ENCODE measurements at regions not wholly inside any gene's neighbourhood (a gene's known extent, or its start where the extent isn't known, plus 50 kb on each side); places are given as distances from the start of the nearest gene placed in this dataset.
"Not testable (repeated sequence)": the region's sequence is repeated elsewhere in the genome, so short reads cannot be mapped to it uniquely, and the experiment has no call there.

DNA sequence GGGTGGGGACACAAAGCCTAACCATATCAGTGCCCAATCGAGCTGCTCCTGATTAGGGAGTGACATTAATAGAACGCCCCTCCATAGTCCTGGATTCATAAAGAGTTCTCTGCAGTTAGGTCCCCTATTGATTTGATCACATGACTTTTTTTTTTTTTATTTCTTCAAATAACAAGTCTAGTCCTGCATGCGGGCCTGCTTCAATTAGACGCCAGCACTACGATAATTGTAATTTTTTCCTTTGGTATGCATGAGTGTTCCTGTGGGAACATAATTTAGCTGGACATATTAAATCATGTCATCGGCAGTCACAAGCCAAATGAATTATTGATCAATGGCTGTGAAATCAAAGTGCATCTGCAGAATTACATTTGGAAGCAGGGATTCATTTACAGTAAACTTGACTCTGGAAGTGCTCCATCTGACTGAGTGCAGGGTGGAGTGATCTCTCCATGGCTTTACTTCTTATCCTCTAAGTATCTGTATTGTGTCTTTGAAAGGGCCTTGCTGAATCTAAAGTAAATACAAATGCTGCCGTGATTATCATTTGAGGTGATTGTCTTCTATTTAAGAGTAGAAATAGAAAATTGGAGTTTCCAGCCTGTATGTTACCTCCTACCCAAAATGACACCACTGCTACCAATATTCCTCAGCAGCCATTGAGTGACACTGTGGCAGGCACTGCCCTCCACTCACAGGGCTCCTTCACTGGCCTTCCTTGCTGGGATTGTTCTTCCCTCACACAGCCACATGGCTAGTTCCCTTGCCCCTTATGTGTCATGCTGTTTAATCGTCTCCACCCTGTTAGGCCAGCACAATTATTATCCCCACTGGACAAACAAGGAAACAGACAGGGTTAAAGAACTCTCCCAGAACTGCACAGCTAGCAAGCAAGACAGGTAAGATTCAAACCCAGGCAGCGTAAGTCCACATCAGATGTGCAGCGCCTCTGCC is 337.4 kb upstream of the ID2 start:
- no peak for DNase-seq (ENCODE audit: low spot score)

DNA sequence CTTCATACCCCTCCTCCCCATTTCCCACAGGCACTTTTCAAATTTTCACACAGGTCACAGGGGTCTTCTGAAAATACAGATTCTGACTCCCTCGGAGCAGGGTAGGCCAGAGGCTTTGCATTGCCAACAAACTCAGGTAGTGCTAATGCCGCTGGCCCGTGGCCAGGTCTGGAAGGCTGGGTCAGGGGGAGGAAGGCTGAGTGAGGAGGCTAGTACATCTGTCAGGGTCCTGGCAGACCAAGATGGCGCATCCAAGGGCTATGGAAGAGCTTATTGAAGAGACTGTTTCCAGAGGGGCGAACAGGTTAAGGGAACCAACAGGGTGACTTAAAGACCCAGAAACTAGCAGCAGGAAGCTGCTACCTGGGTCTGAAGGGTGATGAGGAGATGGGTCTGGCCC is 336.7 kb upstream of the ID2 start:
- no peak for DNase-seq (ENCODE audit: low spot score)

DNA sequence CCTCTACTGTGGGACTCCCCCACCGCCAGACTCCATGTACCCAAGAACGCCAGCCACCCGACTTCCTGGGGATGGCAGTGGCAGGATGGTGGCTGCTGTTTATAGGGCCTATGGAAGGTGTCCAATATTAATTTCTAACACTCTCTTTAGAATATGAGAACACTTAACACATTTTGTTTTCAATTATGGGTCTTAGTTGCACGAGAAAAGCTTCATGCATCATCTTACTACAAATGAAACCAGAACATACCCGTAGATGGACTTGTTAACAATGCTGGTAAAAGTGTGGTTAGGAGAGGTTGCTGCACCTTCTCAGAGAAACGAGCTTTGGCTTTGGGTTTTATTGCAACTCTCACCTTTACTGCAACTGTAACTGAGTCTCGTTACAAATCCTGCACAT is 335.6 kb upstream of the ID2 start:
- no peak for DNase-seq (ENCODE audit: low spot score)

DNA sequence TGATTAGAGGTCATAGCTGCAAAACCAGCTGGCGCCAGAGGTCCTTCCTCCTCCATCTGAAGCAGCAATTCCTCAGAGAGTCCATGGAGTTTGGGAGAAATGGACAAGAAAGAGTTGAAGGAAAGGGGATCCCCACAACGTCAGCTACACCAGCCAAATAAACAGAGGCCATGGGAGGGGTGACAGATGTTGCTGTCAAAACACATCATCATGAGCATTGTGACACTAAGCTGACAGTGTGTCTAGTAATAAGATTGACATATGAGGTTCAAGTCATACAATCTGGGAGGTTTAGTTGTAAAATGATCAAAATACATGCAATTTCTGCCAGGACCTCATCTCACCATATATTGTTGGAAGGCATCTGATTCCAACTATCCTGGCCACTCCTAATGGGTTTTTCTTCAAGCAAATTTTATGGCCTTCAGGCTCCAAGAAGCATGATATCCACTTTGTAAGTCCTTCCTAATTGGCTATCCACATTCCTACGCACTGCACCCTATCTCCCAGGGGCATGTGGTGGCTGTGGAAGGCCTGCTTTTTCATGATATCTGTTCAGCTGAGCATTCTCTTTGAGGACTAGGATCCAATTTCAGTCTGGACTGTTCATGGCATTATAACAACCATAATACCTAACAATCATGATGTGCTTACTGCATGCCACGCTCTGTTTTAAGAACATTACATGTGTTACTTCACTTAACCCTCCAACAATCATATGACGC is 335.0 kb upstream of the ID2 start:
- no peak for DNase-seq (ENCODE audit: low spot score)

DNA sequence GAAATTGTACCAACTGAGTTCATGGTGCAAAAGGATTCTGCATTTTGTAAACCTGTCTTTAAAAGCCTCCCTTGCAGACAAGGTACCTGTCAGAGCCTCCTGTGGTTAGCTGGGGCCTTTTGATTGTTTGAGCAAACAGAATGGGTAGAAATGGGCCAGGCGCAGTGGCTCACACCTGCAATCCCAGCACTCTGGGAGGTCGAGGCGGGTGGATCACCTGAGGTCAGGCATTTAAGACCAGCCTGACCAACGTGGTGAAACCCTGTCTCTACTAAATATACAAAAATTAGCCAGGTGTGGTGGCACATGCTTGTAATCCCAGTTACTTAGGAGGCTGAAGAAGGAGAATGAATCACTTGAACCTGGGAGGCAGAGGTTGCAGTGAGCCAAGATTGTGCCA is 332.9 kb upstream of the ID2 start:
- not testable (repeated sequence) for DNase-seq (ENCODE audit: low spot score)

DNA sequence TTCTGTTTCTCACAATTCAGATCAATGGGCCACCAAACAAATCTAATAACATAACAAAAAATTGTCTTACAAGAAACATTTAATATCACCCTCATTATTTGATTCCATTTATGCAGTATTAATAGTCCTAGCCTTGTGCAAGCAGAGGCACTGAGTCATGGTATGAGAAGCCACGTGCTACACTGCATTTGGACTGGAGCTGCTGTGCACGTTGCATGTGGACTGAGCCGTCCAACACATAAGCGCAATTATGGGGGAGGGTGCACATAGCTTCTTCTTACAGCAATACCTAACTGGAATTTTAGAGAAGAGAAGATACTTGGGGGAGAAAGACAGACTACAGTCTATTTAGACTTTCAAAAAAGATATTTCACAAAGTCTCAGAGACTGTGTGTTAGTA is 329.6 kb upstream of the ID2 start:
- DNase-seq (ENCODE audit: low spot score): no peak

DNA sequence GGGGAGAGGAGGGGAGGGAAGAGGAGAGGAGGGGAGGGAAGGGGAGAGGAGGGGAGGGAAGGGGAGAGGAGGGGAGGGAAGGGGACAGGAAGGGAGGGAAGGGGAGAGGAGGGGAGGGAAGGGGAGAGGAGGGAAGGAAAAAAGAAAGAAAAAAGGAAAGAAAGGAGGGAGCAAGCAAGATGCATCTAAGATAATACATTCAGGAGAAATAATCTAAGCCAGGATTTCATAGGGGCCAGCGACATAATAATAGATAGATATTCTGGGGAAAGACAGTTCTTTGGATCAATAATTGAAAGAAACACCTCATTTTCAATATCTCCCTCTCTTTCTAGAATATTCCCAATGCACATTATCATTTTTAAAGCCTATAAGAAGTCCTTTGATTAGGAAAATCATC is 328.9 kb upstream of the ID2 start:
- DNase-seq (ENCODE audit: low spot score): no peak

DNA sequence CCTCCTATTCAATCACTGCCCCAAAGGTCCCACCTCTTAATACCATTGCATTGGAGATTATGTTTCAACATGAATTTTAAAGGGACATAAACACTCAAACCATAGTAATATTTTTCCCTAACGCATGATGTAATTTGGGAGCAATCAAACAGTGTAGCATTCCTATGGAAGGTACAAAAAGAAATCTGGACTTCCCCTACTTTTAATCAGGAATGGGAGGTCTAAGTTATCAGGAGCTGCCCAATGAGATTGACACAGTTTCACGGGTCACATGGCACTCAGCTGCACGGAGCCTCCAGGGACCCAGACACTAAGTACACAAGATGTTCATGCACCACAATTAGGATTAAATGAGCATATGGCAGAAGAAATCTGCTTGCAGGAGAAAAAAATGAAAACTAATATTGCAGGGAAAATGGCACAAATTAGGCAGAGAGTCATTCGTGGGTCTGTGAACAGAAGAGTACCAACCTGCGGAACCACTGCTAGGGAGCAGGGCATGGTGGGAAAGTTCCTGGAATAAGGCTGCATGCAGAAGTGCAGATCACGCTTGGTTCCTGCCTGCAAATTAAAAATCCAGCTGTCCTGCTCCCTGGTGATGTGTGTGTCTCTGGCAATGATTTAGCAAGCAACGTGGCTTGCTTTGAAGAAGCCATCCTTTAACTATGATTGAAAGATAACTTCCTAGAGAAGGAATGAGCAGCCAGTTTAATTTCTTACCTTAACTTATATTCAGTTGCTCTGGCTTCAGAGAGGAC is 326.6 kb upstream of the ID2 start:
- DNase-seq (ENCODE audit: low spot score): no peak

DNA sequence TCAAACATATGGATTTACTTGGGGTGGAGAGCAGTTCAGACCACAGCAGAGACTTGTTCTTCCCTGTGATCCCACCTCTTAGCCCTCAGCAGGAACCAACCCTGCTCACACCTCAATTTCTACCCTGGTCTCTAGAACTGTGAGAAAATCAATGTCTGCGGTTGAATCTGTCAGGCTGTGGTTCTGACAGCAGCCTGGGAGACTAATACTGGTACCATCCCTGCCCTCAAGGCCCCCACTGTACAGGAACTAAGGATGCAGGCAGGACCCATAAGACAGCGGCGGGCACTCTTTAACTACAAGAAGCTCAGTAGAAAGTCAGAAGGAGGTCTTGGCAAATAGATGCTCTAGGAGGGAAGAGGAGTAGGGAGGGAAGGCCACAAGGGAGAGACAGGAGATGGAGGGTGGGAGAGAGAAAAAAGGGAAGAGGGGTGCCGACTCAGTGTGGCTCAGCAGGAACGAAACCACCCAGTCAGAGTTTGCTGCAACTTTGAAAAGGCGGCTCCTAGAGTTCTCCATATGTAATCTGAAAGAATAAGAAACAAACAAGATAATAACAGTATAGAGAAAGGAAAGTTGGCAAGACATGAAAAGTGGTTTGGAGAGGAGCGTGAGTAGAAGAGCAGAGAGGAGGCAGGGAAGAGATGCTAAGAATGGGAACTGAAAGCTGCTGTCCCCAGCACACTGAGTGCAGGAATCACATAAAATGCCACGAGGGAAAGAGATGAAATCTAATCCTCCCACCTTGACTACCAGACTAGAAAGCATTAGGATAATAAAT is 323.9 kb upstream of the ID2 start:
- DNase-seq (ENCODE audit: low spot score): no peak

DNA sequence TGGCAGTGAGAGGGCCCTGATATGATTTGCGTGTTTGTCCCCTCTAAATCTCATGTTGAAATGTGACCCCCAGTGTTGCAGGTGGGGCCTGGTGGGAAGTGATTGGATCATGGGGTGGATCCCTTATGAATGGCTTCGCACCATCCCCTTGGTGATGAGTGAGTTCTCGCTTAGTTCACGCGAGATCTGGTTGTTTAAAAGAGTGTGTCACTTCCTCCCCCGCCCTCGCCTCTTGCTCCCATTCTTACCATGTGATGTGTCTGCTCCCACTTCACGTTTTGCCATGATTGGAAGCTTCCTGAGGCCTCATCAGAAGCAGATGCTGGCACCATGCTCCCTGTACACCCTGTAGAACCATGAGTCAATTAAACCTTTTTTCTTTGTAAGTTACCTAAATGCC is 319.9 kb upstream of the ID2 start:
- no peak for DNase-seq (ENCODE audit: low spot score)

DNA sequence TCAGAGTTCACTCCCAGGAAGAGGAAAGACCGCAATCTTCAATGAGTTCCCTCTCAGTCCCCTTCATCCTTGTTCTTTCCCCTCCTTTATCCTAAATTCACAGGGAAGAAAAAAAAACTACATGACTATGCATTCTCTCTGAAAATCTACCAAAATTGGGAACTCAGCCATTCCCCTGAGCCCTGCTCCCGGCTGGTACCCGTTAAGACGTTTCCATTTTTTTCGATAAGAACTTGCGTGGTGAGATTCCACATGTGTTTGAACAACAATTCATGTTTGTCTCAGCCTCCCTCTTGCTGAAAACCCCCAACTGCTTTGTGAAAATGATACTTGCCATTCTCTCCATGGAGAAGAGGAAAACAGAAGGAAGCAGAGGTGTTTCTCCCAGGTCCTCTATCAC is 318.7 kb upstream of the ID2 start:
- no peak for DNase-seq (ENCODE audit: low spot score)

DNA sequence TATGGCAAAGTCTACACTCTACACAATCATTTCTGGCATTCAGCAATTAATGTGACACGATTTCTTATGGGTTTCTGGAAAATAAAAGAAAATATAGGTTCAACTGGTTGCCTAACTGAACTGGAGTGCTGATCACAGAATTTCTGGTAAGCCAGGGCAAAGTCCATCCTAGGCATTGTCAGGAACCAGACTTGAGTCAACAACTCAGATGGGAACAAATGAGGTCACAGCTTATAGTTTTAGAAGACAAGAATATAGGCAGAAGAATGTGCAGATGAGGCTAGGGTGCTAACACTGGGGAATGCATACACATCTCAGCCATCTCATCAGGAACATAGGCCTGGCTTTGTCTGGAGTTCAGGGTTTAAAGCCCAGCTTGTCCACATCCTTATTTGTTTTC is 317.2 kb upstream of the ID2 start:
- DNase-seq (ENCODE audit: low spot score): no peak

DNA sequence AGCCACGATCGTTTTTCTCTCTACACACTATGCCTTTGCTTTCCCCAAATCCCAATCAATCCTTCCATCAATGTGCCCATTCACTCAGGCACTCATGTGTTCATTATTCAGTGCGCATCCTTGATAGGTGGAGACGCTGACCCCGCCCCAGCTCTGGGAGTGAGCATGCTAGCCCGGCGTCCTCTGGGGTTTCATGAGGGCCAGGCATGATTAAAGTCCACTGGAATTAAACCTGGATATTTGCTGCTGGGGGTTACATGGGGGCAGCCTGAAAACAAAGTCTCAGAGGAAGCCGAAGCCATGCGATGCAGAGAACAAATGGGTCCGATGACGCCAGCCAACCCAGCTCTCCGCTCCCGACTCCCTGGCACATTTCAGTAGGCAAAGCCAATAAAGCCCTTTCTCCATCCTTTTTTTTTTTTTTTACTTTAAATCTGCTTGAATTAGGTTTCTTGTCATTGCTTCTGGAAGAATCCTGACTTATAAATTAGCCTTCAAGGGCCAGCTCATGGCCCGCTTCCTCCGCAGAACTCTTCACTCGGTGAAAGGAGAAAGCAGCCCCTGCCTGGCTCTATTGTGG is 316.4 kb upstream of the ID2 start:
- DNase-seq (ENCODE audit: low spot score): no peak

DNA sequence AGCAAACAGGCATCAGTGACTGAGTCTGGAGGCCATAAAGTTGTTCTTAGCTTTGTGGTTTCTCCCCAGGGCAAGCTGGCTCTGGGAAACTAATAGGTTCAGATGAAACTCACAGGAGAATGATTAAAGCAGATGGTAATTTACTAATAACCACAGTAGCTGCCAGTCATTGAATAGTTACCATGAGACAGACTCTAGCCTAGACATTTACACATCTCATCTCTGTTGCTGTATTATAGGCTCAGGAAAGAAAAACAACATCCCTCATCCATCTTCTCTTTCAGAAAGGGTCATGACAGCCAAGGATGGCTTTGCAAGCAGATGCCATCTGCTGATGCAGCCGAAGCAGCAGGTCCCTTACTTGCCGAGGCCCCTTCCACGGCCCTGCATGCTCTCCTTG is 314.0 kb upstream of the ID2 start:
- no peak for DNase-seq (ENCODE audit: low spot score)

DNA sequence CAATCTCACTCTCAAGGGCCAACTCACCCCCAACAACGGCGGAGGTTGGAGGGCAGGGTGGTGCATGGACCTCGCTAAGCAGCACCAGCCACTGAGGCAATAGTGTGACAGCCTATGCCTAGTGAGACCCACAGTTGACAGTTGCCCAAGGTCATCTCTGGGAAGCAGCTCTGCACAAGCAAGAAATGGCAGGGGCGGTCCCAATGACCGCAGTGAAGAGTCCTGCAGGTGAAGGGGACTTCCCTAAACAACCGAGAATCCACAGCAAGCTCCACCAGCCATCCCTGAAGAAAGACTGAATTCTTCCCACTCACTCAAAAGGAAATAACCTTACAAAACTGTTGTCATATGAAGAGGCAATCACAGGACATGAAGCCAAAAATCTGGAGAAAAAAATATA is 313.4 kb upstream of the ID2 start:
- no peak for DNase-seq (ENCODE audit: low spot score)

DNA sequence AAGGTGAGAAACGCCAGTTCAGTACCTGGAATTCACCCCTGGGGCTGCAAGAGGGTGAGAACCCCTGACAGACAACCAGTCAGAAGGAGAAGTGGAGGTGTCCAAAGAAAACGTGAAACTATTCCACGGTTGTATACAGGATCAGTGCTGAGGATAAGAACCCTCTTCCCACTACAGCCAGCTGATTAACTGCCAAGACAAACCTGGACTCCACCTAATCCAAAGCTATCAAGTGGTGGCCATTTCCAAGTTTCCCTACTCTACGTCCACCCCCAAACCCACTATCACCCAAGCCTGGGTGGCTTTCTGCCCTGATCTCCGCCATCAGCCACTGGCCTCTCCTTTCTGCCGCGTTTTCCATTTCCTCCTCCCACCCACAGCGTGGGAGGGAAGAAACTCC is 312.3 kb upstream of the ID2 start:
- DNase-seq (ENCODE audit: low spot score): no peak

DNA sequence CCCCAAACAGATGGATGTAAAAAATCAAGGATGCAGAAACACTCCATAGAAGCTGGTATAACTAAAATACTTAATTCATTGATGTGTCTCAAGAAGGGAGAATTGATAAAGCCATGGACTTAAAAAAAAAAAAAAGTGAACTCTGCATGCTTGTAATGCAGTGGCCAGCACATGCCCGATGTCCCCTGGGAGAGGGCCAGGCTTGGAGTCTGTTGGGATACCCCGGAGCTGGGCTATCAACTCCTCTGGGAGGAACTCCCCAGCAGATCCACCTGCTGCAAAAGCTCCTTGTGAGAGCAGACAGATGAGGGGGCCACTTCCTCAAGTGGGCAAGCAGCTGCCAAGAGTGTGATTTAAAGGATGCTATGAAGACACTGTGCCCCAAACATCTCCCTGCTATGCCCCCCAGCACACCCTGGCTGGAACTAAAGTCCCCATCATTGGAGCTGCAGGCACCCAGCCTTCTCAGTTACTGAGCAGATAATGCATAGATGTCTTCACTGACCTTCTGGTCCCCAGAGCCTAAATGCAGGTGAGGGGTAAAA is 311.5 kb upstream of the ID2 start:
- DNase-seq (ENCODE audit: low spot score): no peak

DNA sequence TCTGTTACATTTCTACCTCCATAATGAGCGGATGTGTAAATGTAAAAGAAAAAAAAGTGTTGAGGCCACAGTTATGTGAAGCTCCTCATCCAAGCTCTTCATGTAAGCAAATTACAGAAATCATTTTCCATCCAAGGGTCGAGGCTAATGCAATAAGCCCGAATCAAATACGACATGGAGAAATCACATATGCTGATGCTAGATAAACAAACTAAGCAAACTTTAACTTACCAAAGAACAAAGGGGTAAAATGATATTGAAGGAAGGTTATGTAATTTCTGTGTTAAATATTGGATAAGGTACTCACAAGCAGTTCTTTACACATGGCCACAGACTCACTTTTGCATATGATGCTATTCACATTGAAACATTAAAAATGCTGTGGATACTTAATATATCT is 310.2 kb upstream of the ID2 start:
- DNase-seq (ENCODE audit: low spot score): no peak

DNA sequence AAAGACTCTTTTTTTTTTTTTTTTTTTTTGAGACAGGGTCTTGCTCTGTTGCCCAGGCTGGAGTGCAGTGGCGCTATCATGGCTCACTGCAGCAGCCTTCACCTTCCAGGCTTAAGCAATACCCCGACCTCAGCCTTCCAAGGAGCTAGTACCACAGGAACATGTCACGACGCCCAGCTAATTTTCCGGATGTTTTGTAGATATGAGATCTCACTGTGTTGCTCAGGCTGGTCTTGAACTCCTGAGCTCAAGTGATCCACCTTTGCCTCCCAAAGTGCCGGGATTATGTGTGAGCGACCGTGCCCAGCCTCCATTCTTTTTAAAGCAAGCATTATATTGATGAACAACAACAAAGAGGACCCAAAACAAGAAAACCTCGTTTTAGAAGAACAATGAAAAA is 307.1 kb upstream of the ID2 start:
- no peak for DNase-seq (ENCODE audit: low spot score)

DNA sequence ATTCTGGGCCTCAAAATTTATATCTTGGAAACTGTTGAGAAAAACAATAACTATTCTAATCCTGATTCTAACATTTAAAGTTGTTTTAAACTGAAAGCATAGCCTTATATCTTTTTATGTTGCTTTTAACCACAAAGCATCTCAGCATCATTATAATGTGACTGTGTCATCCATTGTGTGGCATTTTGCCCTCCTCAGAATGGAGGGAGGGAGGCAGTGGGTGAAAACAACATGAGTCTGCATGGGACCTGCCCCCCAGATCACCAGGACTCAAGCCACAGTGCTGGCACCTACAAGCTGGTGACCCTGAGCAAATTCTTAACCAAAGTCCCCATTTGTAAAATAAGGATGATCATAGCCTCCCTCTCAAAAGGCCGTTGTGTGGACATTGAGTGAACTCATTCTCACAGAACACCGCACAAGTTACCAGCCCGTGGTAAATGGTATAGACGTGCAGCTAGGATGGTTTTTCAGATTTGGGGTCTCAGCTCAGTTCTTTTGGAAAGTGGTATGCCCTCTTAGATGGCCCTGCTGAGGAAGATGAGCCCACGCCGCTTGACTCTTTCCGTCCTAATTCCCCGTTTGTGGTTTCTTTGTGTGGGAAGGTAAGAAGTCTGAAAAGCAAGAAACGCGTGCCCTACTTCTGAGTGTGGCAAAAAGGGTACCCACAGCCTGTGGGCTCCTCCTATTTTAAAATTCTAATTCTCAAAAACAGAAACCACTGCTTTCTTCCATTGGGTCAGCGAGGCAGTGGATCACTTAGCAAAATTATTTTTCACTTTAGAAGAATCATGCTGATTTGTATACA is 305.0 kb upstream of the ID2 start:
- no peak for DNase-seq (ENCODE audit: low spot score)
